Neural progenitor cell (in vitro differentiated cells): ENCODE measurements at regions not wholly inside any gene's neighbourhood (a gene's known extent, or its start where the extent isn't known, plus 50 kb on each side); places are given as distances from the start of the nearest gene placed in this dataset.

Source experiments
- CTCF ChIP-seq: fragments of 200-600 bp; sonication (generic); IDR thresholded peaks from 2 replicates; pipeline ENCODE4 v1.5.1; 2017; ENCODE audit warnings: antibody characterized with exemption, mild to moderate bottlenecking
- EZH2 ChIP-seq: fragments of 200-600 bp; sonication (generic); IDR thresholded peaks from 2 replicates; pipeline ENCODE4 v1.6.1; 2017; ENCODE audit warnings: antibody characterized with exemption, mild to moderate bottlenecking, moderate library complexity
- EZH2phosphoT487 ChIP-seq: fragments of 200-600 bp; sonication (generic); IDR thresholded peaks from 2 replicates; pipeline ENCODE4 v1.6.1; 2017; ENCODE audit warnings: antibody characterized with exemption

DNA sequence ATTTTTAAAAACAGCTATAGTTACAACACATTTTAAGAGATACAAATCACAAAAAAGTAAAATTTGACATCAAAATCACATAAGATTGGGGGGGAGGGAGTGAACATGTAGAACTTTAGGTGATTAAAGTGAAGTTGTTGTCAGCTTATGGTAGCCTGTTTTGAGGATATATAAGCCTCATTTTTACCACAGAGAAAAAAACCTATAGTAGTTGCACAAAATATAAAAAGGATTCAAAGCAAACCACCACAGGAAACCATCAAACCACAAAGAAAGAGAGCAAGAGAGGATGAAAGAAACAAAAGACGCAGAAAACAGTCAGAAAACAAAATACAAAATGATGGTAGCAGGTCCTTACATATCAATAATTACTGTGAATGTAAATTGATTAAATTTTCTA is 291.9 kb upstream of the DEPDC1 start:
- TF ChIP-seq CTCF (no peak), EZH2 (no peak), EZH2phosphoT487 (no peak)
